UCSD-AML1 (cell line): ENCODE measurements at regions not wholly inside any gene's neighbourhood (a gene's known extent, or its start where the extent isn't known, plus 50 kb on each side); places are given as distances from the start of the nearest gene placed in this dataset.

ENCODE experiments used
- DNase-seq: peaks from one replicate; lab custom pipeline; 2025; ENCODE audit not compliant: unreplicated experiment; lab: John Stamatoyannopoulos, UW

- no peak for DNase-seq
Observed at GRCh38 chr2:42906557-42907411, 114.4 kb upstream of the HAAO start.

GRCh38 chr2:42906111-42906556 is 113.8 kb upstream of the HAAO start:
- DNase-seq: no peak

- no peak for DNase-seq
Observed at GRCh38 chr2:42905341-42906110, 113.1 kb upstream of the HAAO start.

GRCh38 chr2:42904576-42904876 is 112.1 kb upstream of the HAAO start:
- DNase-seq: no peak

GRCh38 chr2:42903821-42904575 is 111.6 kb upstream of the HAAO start:
- no peak for DNase-seq

GRCh38 chr2:42902939-42903709 is 110.7 kb upstream of the HAAO start:
- DNase-seq: no peak

GRCh38 chr2:42901076-42901640 is 108.8 kb upstream of the HAAO start:
- DNase-seq: no peak

- DNase-seq: no peak
Observed at GRCh38 chr2:42900289-42900891, 108.0 kb upstream of the HAAO start.

- no peak for DNase-seq
Observed at GRCh38 chr2:42897358-42897757, 105.0 kb upstream of the HAAO start.

GRCh38 chr2:42895791-42896135 is 103.4 kb upstream of the HAAO start:
- no peak for DNase-seq

- no peak for DNase-seq
Observed at GRCh38 chr2:42895134-42895790, 102.9 kb upstream of the HAAO start.

- no peak for DNase-seq
Observed at GRCh38 chr2:42893047-42893758, 100.8 kb upstream of the HAAO start.

- no peak for DNase-seq
Observed at GRCh38 chr2:42890791-42891355, 98.5 kb upstream of the HAAO start.

- DNase-seq: no peak
Observed at GRCh38 chr2:42888321-42889245, 96.2 kb upstream of the HAAO start.

GRCh38 chr2:42886921-42887320 is 94.5 kb upstream of the HAAO start:
- DNase-seq: no peak

- no peak for DNase-seq
Observed at GRCh38 chr2:42882756-42883155, 90.4 kb upstream of the HAAO start.

GRCh38 chr2:42881732-42882131 is 89.3 kb upstream of the HAAO start:
- DNase-seq: no peak
